ENCODE measurements at regions not wholly inside any gene's neighbourhood (a gene's known extent, or its start where the extent isn't known, plus 50 kb on each side); places are given as distances from the start of the nearest gene placed in this dataset.
"Not testable (repeated sequence)": the region's sequence is repeated elsewhere in the genome, so short reads cannot be mapped to it uniquely, and the experiment has no call there.

DNA sequence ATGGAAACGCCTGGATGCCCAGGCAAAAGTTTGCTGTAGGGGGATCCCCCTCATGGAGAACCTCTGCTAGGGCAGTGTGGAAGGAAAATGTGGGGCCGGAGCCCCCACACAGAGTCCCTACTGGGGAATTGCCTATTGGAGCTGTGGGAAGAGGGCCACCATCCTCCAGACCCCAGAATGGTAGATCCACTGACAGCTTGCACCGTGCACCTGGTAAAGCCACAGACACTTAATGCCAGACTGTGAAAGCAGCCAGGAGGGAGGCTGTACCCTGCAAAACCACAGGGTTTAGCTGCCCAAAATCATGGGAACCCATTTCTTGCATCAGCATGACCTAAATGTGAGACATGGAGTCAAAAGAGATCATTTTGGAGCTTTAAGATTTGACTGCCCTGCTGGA, 302.0 kb upstream of the ST8SIA4 start:
- TF ChIP-seq POLR2A (IDR thresholded peaks at IDR 0.05), result not testable (repeated sequence)
- TF ChIP-seq, protein P1, sequence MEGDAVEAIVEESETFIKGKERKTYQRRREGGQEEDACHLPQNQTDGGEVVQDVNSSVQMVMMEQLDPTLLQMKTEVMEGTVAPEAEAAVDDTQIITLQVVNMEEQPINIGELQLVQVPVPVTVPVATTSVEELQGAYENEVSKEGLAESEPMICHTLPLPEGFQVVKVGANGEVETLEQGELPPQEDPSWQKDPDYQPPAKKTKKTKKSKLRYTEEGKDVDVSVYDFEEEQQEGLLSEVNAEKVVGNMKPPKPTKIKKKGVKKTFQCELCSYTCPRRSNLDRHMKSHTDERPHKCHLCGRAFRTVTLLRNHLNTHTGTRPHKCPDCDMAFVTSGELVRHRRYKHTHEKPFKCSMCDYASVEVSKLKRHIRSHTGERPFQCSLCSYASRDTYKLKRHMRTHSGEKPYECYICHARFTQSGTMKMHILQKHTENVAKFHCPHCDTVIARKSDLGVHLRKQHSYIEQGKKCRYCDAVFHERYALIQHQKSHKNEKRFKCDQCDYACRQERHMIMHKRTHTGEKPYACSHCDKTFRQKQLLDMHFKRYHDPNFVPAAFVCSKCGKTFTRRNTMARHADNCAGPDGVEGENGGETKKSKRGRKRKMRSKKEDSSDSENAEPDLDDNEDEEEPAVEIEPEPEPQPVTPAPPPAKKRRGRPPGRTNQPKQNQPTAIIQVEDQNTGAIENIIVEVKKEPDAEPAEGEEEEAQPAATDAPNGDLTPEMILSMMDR (IDR thresholded peaks at IDR 0.05), result not testable (repeated sequence)

Measured in adrenal gland (tissue), 5 donors.